Loucy (cell line): ENCODE measurements at regions not wholly inside any gene's neighbourhood (a gene's known extent, or its start where the extent isn't known, plus 50 kb on each side); places are given as distances from the start of the nearest gene placed in this dataset.

Source experiments
- H2AFZ ChIP-seq: fragments of 200-600 bp; sonication (generic); 2 replicates; pipeline ENCODE4 v1.6.0; 2016; ENCODE audit warnings: antibody characterized with exemption, mild to moderate bottlenecking, low read length, moderate library complexity
- H3F3A ChIP-seq: fragments of 200-600 bp; 2 replicates; pipeline ENCODE4 v1.6.0; 2016; ENCODE audit warnings: antibody characterized with exemption, low read depth, mild to moderate bottlenecking
- H3K27me3 ChIP-seq: fragments of 200-600 bp; sonication (generic); 2 replicates; pipeline ENCODE4 v1.6.1; 2014; ENCODE audit warnings: low read length, mild to moderate bottlenecking; ENCODE audit not compliant: insufficient read depth, poor library complexity, severe bottlenecking
- H3K36me3 ChIP-seq: fragments of 200-600 bp; sonication (generic); 2 replicates; pipeline ENCODE4 v1.6.1; 2016; ENCODE audit warnings: low read length; ENCODE audit not compliant: insufficient read depth
- H3K4me1 ChIP-seq: fragments of 200-600 bp; sonication (generic); 2 replicates; pipeline ENCODE4 v1.5.1; 2014; ENCODE audit warnings: low read length, mild to moderate bottlenecking; ENCODE audit not compliant: insufficient read depth, poor library complexity, severe bottlenecking
- H3K4me2 ChIP-seq: fragments of 200-600 bp; sonication (generic); 2 replicates; pipeline ENCODE4 v1.6.0; 2014; ENCODE audit warnings: antibody characterized with exemption, low read length, low read depth, mild to moderate bottlenecking; ENCODE audit not compliant: poor library complexity, severe bottlenecking
- H3K4me3 ChIP-seq: fragments of 200-600 bp; sonication (generic); 2 replicates; pipeline ENCODE4 v1.5.1; 2014; ENCODE audit warnings: low read length, mild to moderate bottlenecking, mixed read lengths; ENCODE audit not compliant: poor library complexity, severe bottlenecking
- H3K79me2 ChIP-seq: fragments of 200-600 bp; sonication (generic); 2 replicates; pipeline ENCODE4 v1.6.1; 2014; ENCODE audit warnings: low read length; ENCODE audit not compliant: insufficient read depth
- H3K9ac ChIP-seq: fragments of 200-600 bp; sonication (generic); 2 replicates; pipeline ENCODE4 v1.6.0; 2014; ENCODE audit warnings: mild to moderate bottlenecking, low read depth, low read length, moderate library complexity; ENCODE audit not compliant: poor library complexity, severe bottlenecking
- H3K9me2 ChIP-seq: fragments of 200-600 bp; sonication (generic); replicated peaks from 2 replicates; pipeline ENCODE4 v1.6.1; 2016; ENCODE audit warnings: low read depth, low read length, mixed read lengths
- H3K9me3 ChIP-seq: fragments of 200-600 bp; sonication (generic); 2 replicates; pipeline ENCODE4 v1.6.1; 2014; ENCODE audit warnings: mild to moderate bottlenecking, antibody characterized with exemption, low read length, low read depth; ENCODE audit not compliant: insufficient read depth
- H4K20me1 ChIP-seq: fragments of 200-600 bp; sonication (generic); 2 replicates; pipeline ENCODE4 v1.6.0; 2014; ENCODE audit warnings: antibody characterized with exemption, low read length, mild to moderate bottlenecking; ENCODE audit not compliant: insufficient read depth, poor library complexity, severe bottlenecking
- EZH2phosphoT487 ChIP-seq: fragments of 200-600 bp; IDR thresholded peaks from 2 replicates; pipeline ENCODE4 v1.6.1; 2018; ENCODE audit warnings: antibody characterized with exemption, mild to moderate bottlenecking, moderate library complexity, borderline replicate concordance
- TF ChIP-seq, protein P1 (sequence below): fragments of 200-600 bp; sonication (generic); conservative IDR thresholded peaks from 2 replicates; pipeline ENCODE4 v1.5.1; 2014; ENCODE audit warnings: mild to moderate bottlenecking, antibody characterized with exemption, low read length

DNA sequence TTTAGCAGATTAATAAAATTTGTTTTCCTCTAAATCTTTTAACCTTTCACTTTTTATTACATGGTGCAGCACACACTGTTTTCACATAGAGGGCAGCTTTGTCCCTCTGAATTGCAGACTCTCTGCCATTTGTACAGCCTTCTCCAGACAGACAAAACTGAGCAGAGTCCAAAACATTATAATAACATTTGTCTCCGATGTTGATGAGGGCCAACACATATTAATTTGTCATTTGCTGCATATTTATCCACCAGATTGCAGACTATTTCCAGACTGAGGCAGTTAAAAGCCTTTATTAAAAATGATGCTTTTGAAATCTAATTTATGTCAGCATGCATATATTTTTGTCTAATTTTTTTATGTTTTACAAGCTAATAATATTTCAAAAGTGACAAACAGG lies 1251.9 kb upstream of the SLC10A2 start:
- Histone ChIP-seq H4K20me1 (no peaks in the 10 kb centered on the region), H3K9me3 (no peaks in the 10 kb centered on the region), H3K4me2 (no peak overlapping the region), H2AFZ (no peak overlapping the region), H3F3A (no peaks in the 10 kb centered on the region), H3K27me3 (no peaks in the 10 kb centered on the region), H3K4me3 (no peak overlapping the region), H3K9me2 (no peaks in the 10 kb centered on the region), H3K4me1 (no peaks in the 10 kb centered on the region), H3K9ac (no peak overlapping the region), H3K79me2 (no peaks in the 10 kb centered on the region), H3K36me3 (no peaks in the 10 kb centered on the region)
- TF ChIP-seq, protein P1, sequence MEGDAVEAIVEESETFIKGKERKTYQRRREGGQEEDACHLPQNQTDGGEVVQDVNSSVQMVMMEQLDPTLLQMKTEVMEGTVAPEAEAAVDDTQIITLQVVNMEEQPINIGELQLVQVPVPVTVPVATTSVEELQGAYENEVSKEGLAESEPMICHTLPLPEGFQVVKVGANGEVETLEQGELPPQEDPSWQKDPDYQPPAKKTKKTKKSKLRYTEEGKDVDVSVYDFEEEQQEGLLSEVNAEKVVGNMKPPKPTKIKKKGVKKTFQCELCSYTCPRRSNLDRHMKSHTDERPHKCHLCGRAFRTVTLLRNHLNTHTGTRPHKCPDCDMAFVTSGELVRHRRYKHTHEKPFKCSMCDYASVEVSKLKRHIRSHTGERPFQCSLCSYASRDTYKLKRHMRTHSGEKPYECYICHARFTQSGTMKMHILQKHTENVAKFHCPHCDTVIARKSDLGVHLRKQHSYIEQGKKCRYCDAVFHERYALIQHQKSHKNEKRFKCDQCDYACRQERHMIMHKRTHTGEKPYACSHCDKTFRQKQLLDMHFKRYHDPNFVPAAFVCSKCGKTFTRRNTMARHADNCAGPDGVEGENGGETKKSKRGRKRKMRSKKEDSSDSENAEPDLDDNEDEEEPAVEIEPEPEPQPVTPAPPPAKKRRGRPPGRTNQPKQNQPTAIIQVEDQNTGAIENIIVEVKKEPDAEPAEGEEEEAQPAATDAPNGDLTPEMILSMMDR: peak; percentile 30
- TF ChIP-seq EZH2phosphoT487: no peak

DNA sequence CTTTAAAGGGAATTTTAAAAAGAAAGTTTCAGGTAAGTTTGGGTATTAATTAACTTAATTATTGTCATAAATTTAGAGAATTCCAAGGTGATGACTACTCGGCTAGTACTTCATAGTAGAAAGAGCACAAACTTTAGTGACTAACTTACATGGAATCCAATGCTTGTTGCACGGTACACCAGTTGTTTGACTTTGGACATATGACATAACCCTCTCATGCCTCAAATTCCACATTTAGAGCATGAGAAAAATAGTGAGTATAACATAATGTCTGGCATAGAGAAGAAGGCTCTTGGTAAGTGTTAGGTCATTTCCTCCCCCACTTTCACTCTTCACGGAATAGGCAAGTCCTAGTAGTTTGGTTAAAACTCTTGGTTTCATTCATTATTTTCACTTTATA lies 1249.4 kb upstream of the SLC10A2 start:
- Histone ChIP-seq H4K20me1 (no peaks in the 10 kb centered on the region), H3F3A (no peaks in the 10 kb centered on the region), H3K4me2 (no peak overlapping the region), H3K9me3 (no peaks in the 10 kb centered on the region), H3K4me3 (no peak overlapping the region), H3K27me3 (no peaks in the 10 kb centered on the region), H3K79me2 (no peaks in the 10 kb centered on the region), H3K9me2 (no peaks in the 10 kb centered on the region), H3K36me3 (no peaks in the 10 kb centered on the region), H2AFZ (no peak overlapping the region), H3K4me1 (no peaks in the 10 kb centered on the region), H3K9ac (no peak overlapping the region)
- no peak for TF ChIP-seq EZH2phosphoT487
- TF ChIP-seq, protein P1: no peak

DNA sequence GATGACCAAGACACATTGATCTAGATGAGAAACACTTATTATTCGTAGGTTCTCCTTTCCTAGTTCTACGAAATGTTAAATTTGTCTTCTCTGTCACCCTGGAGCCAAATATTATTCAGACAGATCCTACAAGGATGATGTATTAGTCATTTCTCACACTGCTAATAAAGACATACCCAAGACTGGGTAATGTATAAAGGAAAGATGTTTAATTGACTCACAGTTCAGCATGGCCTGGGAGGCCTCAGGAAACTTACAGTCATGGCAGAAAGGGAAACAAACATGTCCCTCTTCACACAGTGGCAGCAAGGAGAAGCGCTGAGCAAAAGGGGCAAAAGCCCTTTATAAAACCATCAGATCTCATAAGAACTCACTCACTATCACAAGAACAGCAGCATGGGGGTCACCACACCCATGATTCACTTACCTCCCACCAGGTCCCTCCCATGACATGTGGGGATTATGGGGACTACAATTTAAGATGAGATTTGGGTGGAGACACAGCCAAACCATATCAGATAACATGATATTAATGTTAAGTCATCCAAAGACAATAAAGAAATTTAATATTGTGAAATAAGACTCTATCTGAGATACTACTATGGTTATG lies 1248.8 kb upstream of the SLC10A2 start:
- Histone ChIP-seq H3K4me1 (no peaks in the 10 kb centered on the region), H3K36me3 (no peaks in the 10 kb centered on the region), H2AFZ (no peak overlapping the region), H3K9me3 (no peaks in the 10 kb centered on the region), H3K9me2 (no peaks in the 10 kb centered on the region), H3K4me2 (no peak overlapping the region), H3K27me3 (no peaks in the 10 kb centered on the region), H3K9ac (no peak overlapping the region), H4K20me1 (no peaks in the 10 kb centered on the region), H3F3A (no peaks in the 10 kb centered on the region), H3K4me3 (no peak overlapping the region), H3K79me2 (no peaks in the 10 kb centered on the region)
- TF ChIP-seq EZH2phosphoT487: no peak
- TF ChIP-seq, protein P1: no peak
